Lower lobe of right lung (tissue), 2 donors: ENCODE measurements at regions not wholly inside any gene's neighbourhood (a gene's known extent, or its start where the extent isn't known, plus 50 kb on each side); places are given as distances from the start of the nearest gene placed in this dataset.

Source experiments
- ATAC-seq, 2 donors: fragments of 200-7000 bp; cut with Tn5 transposase; one replicate each; pipeline ENCODE4 v1.9.1; 2020 to 2022; ENCODE audit warnings: mild to moderate bottlenecking in 2 of 2, moderate library complexity in 2 of 2
- DNase-seq: peaks from one replicate; pipeline ENCODE4 v3.0.0-alpha.2; 2020
- H3K27ac ChIP-seq: fragments of 200-600 bp; one replicate; pipeline ENCODE4 v1.8.0; 2022
- H3K27me3 ChIP-seq: fragments of 200-600 bp; one replicate; pipeline ENCODE4 v1.8.0; 2022; ENCODE audit warnings: low read depth
- H3K36me3 ChIP-seq: fragments of 200-600 bp; one replicate; pipeline ENCODE4 v1.8.0; 2022; ENCODE audit warnings: mild to moderate bottlenecking
- H3K4me1 ChIP-seq: fragments of 200-600 bp; one replicate; pipeline ENCODE4 v1.8.0; 2022
- H3K4me3 ChIP-seq: fragments of 200-600 bp; one replicate; pipeline ENCODE4 v1.8.0; 2022; ENCODE audit warnings: mild to moderate bottlenecking
- H3K9me3 ChIP-seq: fragments of 200-600 bp; one replicate; pipeline ENCODE4 v1.8.0; 2022
- intact Hi-C: fragments of 100-400 bp; cut with DNase I; formaldehyde crosslinking; loops from one replicate; pipeline ENCODE4 v1.11.0; 2022
- TF ChIP-seq, protein P1 (sequence below): fragments of 200-600 bp; IDR thresholded peaks from one replicate; pipeline ENCODE4 v1.8.0; 2022; ENCODE audit warnings: antibody characterized with exemption, mild to moderate bottlenecking
- donor health status: DM: no; HTN: yes; CAD: no; lungs with severe emphysema.

DNA sequence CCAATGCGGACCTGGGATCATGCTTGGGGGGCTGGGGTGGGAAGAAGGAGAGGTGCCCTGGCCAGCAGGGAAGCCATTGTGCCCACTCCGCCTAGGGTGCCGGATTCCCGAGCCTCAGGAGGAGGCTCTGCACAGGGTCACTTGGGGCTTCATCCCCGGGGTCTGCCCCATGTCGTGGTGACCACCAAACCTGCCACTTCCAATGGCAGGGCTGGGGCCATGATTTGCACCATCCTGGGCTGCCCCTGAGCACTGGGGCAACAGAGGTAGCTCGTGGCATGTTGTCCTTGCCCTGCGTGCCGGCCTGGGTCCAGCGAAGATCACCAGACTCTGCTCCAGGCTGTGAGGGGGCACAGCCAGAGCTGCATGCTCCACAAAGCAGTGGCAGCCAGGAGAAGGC, 71.4 kb upstream of the DCAF12L2 start:
- no peak for DNase-seq

More for the DNA sequence above, 71.4 kb upstream of the DCAF12L2 start:
- no peak overlapping the region for H3K4me3 ChIP-seq
- ATAC-seq, result peak in 1 of 2 donors; percentile 12
- no peaks in the 10 kb centered on the region for H3K4me1 ChIP-seq
- intact Hi-C loops, result no loop called here
- no peaks in the 10 kb centered on the region for H3K9me3 ChIP-seq
- no peak overlapping the region for H3K27ac ChIP-seq
- H3K36me3 ChIP-seq, result no peaks in the 10 kb centered on the region
- no peaks in the 10 kb centered on the region for H3K27me3 ChIP-seq
- TF ChIP-seq, protein P1, sequence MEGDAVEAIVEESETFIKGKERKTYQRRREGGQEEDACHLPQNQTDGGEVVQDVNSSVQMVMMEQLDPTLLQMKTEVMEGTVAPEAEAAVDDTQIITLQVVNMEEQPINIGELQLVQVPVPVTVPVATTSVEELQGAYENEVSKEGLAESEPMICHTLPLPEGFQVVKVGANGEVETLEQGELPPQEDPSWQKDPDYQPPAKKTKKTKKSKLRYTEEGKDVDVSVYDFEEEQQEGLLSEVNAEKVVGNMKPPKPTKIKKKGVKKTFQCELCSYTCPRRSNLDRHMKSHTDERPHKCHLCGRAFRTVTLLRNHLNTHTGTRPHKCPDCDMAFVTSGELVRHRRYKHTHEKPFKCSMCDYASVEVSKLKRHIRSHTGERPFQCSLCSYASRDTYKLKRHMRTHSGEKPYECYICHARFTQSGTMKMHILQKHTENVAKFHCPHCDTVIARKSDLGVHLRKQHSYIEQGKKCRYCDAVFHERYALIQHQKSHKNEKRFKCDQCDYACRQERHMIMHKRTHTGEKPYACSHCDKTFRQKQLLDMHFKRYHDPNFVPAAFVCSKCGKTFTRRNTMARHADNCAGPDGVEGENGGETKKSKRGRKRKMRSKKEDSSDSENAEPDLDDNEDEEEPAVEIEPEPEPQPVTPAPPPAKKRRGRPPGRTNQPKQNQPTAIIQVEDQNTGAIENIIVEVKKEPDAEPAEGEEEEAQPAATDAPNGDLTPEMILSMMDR, result no peak
